ENCODE measurements at regions not wholly inside any gene's neighbourhood (a gene's known extent, or its start where the extent isn't known, plus 50 kb on each side); places are given as distances from the start of the nearest gene placed in this dataset.

GRCh38 chr6:44727651-44728630 lies 340.4 kb downstream of the CDC5L start:
- H3K36me3 ChIP-seq (ENCODE audit: insufficient read depth): no peaks in the 10 kb centered on the region
- no peak overlapping the region for H3K4me2 ChIP-seq
- no peaks in the 10 kb centered on the region for H4K20me1 ChIP-seq (ENCODE audit: insufficient read depth)
- peaks cover 1% of the 10 kb centered on the region for H3K4me1 ChIP-seq (ENCODE audit: low read depth, poor library complexity, severe bottlenecking)
- TF ChIP-seq, protein P1, sequence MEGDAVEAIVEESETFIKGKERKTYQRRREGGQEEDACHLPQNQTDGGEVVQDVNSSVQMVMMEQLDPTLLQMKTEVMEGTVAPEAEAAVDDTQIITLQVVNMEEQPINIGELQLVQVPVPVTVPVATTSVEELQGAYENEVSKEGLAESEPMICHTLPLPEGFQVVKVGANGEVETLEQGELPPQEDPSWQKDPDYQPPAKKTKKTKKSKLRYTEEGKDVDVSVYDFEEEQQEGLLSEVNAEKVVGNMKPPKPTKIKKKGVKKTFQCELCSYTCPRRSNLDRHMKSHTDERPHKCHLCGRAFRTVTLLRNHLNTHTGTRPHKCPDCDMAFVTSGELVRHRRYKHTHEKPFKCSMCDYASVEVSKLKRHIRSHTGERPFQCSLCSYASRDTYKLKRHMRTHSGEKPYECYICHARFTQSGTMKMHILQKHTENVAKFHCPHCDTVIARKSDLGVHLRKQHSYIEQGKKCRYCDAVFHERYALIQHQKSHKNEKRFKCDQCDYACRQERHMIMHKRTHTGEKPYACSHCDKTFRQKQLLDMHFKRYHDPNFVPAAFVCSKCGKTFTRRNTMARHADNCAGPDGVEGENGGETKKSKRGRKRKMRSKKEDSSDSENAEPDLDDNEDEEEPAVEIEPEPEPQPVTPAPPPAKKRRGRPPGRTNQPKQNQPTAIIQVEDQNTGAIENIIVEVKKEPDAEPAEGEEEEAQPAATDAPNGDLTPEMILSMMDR (conservative IDR thresholded peaks at IDR 0.05; ENCODE audit: low read depth, low read length): no peak
- H2AFZ ChIP-seq (ENCODE audit: low read depth): no peak overlapping the region
- no peak overlapping the region for H3K9ac ChIP-seq
- H3K27me3 ChIP-seq (ENCODE audit: insufficient read depth, low read depth): no peaks in the 10 kb centered on the region
- no peaks in the 10 kb centered on the region for H3K79me2 ChIP-seq (ENCODE audit: insufficient read depth, low read depth)
- no peak overlapping the region for H3K27ac ChIP-seq
- no peak overlapping the region for H3K4me3 ChIP-seq (IDR thresholded peaks at IDR 0.05; ENCODE audit: insufficient read depth, low read depth, low read length)

- TF ChIP-seq, protein P1 (conservative IDR thresholded peaks at IDR 0.05; ENCODE audit: low read depth, low read length): no peak
- Histone ChIP-seq H3K4me1 (ENCODE audit: low read depth, poor library complexity, severe bottlenecking) (peaks cover 16% of the 10 kb centered on the region), H2AFZ (ENCODE audit: low read depth) (no peak overlapping the region), H3K79me2 (ENCODE audit: insufficient read depth, low read depth) (no peaks in the 10 kb centered on the region), H3K27me3 (ENCODE audit: insufficient read depth, low read depth) (no peaks in the 10 kb centered on the region), H4K20me1 (ENCODE audit: insufficient read depth) (no peaks in the 10 kb centered on the region), H3K36me3 (ENCODE audit: insufficient read depth) (no peaks in the 10 kb centered on the region), H3K27ac (no peak overlapping the region), H3K4me3 (IDR thresholded peaks at IDR 0.05; ENCODE audit: insufficient read depth, low read depth, low read length) (no peak overlapping the region), H3K9ac (no peak overlapping the region), H3K4me2 (no peak overlapping the region)
These were observed 343.4 kb downstream of the CDC5L start for GRCh38 chr6:44730771-44731391.

DNA sequence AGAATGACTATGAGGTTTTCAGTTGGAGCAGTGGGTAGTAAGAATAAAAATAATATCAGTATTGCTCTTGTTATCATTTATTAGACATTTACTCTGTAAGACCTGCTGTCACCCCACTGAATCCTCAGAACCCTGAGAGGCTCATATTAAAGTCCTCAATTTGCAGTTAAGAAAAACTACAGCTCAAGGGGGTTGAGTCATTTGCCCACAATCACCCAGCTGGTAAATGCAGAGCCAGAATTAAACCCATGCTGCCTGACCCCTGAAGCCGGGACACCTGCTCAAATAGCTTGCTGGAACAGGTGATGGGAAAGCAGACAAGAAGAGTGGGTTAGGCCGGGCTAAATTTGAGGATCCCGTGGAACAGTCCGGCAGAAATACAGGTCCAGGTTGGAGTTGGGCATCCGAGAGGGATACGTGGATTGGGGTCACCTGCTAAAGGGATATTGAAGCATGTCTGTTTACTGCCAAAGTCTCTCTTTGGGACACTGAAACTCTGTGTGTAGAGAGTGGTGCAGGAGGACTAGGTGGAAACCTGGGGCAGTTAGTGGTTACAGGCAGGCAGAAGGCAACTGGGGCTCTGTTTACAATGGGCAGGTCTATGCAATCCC lies 344.1 kb downstream of the CDC5L start:
- no peaks in the 10 kb centered on the region for H3K27me3 ChIP-seq (ENCODE audit: insufficient read depth, low read depth)
- no peak overlapping the region for H3K27ac ChIP-seq
- H3K36me3 ChIP-seq (ENCODE audit: insufficient read depth): no peaks in the 10 kb centered on the region
- no peak overlapping the region for H2AFZ ChIP-seq (ENCODE audit: low read depth)
- no peak overlapping the region for H3K4me3 ChIP-seq (IDR thresholded peaks at IDR 0.05; ENCODE audit: insufficient read depth, low read depth, low read length)
- no peak overlapping the region for H3K4me2 ChIP-seq
- H3K9ac ChIP-seq: no peak overlapping the region
- H4K20me1 ChIP-seq (ENCODE audit: insufficient read depth): no peaks in the 10 kb centered on the region
- H3K79me2 ChIP-seq (ENCODE audit: insufficient read depth, low read depth): no peaks in the 10 kb centered on the region
- TF ChIP-seq, protein P1 (conservative IDR thresholded peaks at IDR 0.05; ENCODE audit: low read depth, low read length): no peak
- H3K4me1 ChIP-seq (ENCODE audit: low read depth, poor library complexity, severe bottlenecking): peaks cover 19% of the 10 kb centered on the region

DNA sequence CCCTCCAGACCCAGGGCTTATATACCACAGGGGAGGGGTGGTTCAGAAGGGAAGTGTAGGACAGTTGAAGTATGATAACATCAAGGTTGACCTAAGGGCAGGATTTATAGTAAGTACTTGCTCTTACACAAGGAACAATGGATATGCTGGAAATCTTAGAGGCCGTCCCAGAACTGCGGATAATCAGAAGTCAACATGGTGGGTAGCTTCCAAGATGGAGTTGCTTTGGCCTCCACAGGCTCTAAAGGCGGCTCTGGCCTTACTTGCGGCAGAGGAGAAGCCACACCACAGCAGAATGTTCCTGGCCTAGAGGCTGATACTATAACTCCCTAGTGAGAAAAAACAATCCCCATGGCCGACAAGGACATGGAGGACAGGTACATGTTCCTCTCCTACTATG lies 344.7 kb downstream of the CDC5L start:
- H3K27ac ChIP-seq: no peak overlapping the region
- TF ChIP-seq, protein P1 (conservative IDR thresholded peaks at IDR 0.05; ENCODE audit: low read depth, low read length): no peak

More for the DNA sequence above, 344.7 kb downstream of the CDC5L start:
- H3K27me3 ChIP-seq (ENCODE audit: insufficient read depth, low read depth): no peaks in the 10 kb centered on the region
- H2AFZ ChIP-seq (ENCODE audit: low read depth): no peak overlapping the region
- no peaks in the 10 kb centered on the region for H4K20me1 ChIP-seq (ENCODE audit: insufficient read depth)
- H3K4me1 ChIP-seq (ENCODE audit: low read depth, poor library complexity, severe bottlenecking): peaks cover 19% of the 10 kb centered on the region
- no peak overlapping the region for H3K4me3 ChIP-seq (IDR thresholded peaks at IDR 0.05; ENCODE audit: insufficient read depth, low read depth, low read length)
- H3K36me3 ChIP-seq (ENCODE audit: insufficient read depth): no peaks in the 10 kb centered on the region
- no peak overlapping the region for H3K9ac ChIP-seq
- no peak overlapping the region for H3K4me2 ChIP-seq
- H3K79me2 ChIP-seq (ENCODE audit: insufficient read depth, low read depth): no peaks in the 10 kb centered on the region

Data from KMS-11 (cell line).